Ascending aorta (tissue), 2 donors: ENCODE measurements at regions not wholly inside any gene's neighbourhood (a gene's known extent, or its start where the extent isn't known, plus 50 kb on each side); places are given as distances from the start of the nearest gene placed in this dataset.

ENCODE experiments used
- DNase-seq, 2 donors: peaks; one replicate each; pipeline ENCODE4 v3.0.0-alpha.2; 2019; ENCODE audit warnings: low spot score in 2 of 2
- H3K27ac ChIP-seq, 2 donors: fragments of 200-600 bp; sonication (generic); one replicate each; pipeline ENCODE4 v1.5.1; 2016 to 2017; ENCODE audit warnings: mild to moderate bottlenecking in 1 of 2
- H3K27me3 ChIP-seq: fragments of 200-600 bp; sonication (generic); one replicate; pipeline ENCODE4 v1.5.1; 2017
- H3K36me3 ChIP-seq, 2 donors: fragments of 200-600 bp; sonication (generic); one replicate each; pipeline ENCODE4 v1.5.1; 2016
- H3K4me1 ChIP-seq, 2 donors: fragments of 200-600 bp; sonication (generic); one replicate each; pipeline ENCODE4 v1.5.1; 2016 to 2017; ENCODE audit warnings: mild to moderate bottlenecking in 1 of 2
- H3K4me3 ChIP-seq, 2 donors: fragments of 200-600 bp; sonication (generic); one replicate each; pipeline ENCODE4 v1.5.1; 2016 to 2017; ENCODE audit warnings: mild to moderate bottlenecking in 1 of 2
- H3K9me3 ChIP-seq, 2 donors: fragments of 200-600 bp; sonication (generic); one replicate each; pipeline ENCODE4 v1.5.1; 2016
- intact Hi-C: fragments of 100-400 bp; cut with DNase I; formaldehyde crosslinking; loops from one replicate; pipeline ENCODE4 v1.15.1; 2023
- TF ChIP-seq, protein P1 (sequence below), 3 experiments: fragments of 200-600 bp in 2 of 3; fragments of 450-650 bp in 1 of 3; sonication (generic) in 2 of 3; IDR thresholded peaks; one replicate each; pipeline ENCODE4 v1.5.1; 2016 to 2019; ENCODE audit warnings: antibody characterized with exemption in 3 of 3, mild to moderate bottlenecking in 1 of 3, moderate library complexity in 1 of 3

DNA sequence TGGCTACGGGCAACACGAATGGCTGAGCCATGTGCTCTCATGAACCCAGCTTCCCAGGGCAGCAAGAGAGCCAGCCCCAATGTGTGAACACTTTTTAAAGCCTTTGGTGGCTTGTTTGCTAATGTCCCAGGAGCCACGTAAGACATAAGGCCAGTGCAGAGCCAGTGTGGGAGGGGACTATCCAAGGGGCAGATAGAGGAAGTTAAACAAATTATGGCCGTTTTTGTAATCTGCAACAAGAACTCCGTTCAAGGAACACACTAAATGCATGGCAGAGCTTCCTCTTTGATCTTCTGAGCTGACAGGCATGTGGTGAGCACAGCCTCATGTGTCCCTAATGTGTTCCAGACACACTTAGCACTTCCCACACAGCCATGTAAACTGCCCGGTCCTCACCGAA lies 133.3 kb downstream of the TEX36 start:
- no peak overlapping the region for H3K27ac ChIP-seq
- DNase-seq = no peak
- intact Hi-C loops = no loop called here
- peaks cover 0 to 3% of the 10 kb centered on the region in 2 donors for H3K9me3 ChIP-seq
- H3K4me3 ChIP-seq = no peak overlapping the region
- TF ChIP-seq, protein P1, sequence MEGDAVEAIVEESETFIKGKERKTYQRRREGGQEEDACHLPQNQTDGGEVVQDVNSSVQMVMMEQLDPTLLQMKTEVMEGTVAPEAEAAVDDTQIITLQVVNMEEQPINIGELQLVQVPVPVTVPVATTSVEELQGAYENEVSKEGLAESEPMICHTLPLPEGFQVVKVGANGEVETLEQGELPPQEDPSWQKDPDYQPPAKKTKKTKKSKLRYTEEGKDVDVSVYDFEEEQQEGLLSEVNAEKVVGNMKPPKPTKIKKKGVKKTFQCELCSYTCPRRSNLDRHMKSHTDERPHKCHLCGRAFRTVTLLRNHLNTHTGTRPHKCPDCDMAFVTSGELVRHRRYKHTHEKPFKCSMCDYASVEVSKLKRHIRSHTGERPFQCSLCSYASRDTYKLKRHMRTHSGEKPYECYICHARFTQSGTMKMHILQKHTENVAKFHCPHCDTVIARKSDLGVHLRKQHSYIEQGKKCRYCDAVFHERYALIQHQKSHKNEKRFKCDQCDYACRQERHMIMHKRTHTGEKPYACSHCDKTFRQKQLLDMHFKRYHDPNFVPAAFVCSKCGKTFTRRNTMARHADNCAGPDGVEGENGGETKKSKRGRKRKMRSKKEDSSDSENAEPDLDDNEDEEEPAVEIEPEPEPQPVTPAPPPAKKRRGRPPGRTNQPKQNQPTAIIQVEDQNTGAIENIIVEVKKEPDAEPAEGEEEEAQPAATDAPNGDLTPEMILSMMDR (IDR thresholded peaks at IDR 0.05) = no peak
- H3K36me3 ChIP-seq = no peaks in the 10 kb centered on the region
- no peaks in the 10 kb centered on the region for H3K4me1 ChIP-seq
- H3K27me3 ChIP-seq = no peaks in the 10 kb centered on the region

DNA sequence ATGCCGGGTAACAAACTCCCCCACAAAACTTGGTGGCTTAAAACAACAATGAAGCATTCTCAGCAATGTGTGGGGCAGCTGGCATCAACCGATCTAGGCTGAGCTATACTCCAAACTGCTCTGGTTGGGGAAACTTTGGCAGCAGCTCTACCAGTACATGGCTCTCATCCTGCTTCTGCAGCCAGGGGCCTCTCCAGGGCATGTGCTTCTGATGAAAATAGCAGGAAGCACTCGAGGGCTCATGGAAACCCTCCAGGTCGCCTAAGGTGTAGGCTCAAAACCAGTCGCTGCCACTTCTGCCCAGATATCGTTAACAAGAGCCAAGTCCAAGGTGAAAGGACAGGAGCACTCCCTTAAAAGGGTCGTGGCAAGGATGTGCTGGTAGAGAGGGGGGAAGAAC lies 134.1 kb downstream of the TEX36 start:
- Histone ChIP-seq H3K27ac (no peak overlapping the region), H3K4me1 (no peaks in the 10 kb centered on the region), H3K4me3 (no peak overlapping the region), H3K9me3 (peaks cover 0 to 3% of the 10 kb centered on the region in 2 donors), H3K27me3 (no peaks in the 10 kb centered on the region), H3K36me3 (no peaks in the 10 kb centered on the region)
- no peak for DNase-seq
- TF ChIP-seq, protein P1 (IDR thresholded peaks at IDR 0.05) = no peak
- intact Hi-C loops = no loop called here

DNA sequence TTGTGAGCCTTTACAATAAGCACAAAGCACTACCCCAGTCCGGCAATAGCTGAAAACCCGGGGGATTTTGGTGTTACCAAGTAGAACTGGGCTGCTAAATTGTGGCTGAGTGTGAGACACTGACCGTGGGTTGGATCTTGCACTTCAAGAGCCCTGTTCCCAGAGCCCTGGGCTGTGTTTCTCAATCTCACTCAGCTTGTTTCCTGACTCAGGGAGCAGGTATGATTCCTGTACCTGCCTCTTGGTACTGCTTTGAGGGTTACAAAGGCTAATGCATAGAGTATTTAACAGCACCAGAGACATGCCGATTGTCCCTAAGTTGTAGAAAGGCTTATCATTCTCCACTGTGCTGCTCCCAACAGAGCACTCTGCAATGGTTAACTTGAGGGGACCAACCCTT lies 134.6 kb downstream of the TEX36 start:
- TF ChIP-seq, protein P1 (IDR thresholded peaks at IDR 0.05) = no peak
- intact Hi-C loops = no loop called here
- DNase-seq = no peak
- no peaks in the 10 kb centered on the region for H3K4me1 ChIP-seq
- no peaks in the 10 kb centered on the region for H3K36me3 ChIP-seq
- no peak overlapping the region for H3K27ac ChIP-seq
- H3K27me3 ChIP-seq = no peaks in the 10 kb centered on the region
- peaks cover 0 to 3% of the 10 kb centered on the region in 2 donors for H3K9me3 ChIP-seq
- no peak overlapping the region for H3K4me3 ChIP-seq

DNA sequence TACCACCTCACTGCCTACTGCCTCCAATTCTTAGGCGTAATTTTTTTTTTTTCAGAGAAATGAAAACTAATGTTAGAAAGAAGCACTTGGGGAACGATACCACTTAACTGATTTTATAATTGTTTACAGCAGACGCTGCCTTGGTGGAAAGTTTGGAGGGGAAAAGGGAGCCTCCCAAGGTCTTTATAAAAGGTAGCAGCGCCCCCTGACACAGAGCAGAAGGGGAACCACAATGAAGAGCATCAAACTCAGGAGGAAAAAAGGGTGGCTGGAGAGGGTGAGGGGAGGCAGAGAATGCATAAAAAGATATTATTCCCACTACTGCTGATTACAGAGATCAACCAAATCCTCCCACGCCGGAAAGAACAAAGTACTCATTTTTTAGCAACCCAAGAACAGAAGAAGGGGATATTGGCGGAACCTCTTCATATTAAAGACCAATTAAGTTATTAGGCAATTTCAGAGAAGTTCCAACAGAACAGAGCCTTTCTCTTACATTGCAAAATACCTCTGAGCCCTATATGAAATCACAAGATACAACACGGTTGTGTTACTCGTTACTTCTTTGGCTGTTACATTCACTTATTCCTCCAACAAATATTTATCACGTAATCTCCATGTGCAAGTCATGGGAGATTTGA lies 135.8 kb downstream of the TEX36 start:
- Histone ChIP-seq H3K4me1 (no peaks in the 10 kb centered on the region), H3K4me3 (no peak overlapping the region), H3K36me3 (no peaks in the 10 kb centered on the region), H3K27ac (no peak overlapping the region), H3K27me3 (no peaks in the 10 kb centered on the region), H3K9me3 (no peaks in the 10 kb centered on the region)
- no peak for DNase-seq
- intact Hi-C loops = no loop called here
- TF ChIP-seq, protein P1 (IDR thresholded peaks at IDR 0.05) = no peak

DNA sequence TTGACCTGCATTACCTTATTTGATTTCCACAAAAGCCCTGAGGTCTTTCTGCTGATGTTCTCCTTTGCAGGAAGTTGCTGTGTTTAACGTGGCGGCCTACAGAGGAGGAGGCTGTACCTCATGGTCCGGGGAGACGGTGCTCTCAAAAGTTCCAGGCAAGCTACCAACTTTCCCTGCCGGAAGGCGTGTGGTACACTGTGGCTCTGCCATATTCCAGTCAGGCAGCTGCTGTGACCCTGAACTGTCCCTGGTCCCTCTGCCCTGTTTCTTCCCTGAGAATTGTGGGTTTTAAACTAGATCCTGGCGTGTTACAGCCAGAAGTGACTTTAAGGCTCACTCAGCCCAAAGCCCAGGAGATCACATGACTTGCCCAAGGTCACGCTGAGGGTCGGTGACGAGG lies 139.2 kb downstream of the TEX36 start:
- H3K9me3 ChIP-seq = no peaks in the 10 kb centered on the region
- H3K4me1 ChIP-seq = no peaks in the 10 kb centered on the region
- no peaks in the 10 kb centered on the region for H3K36me3 ChIP-seq
- intact Hi-C loops = no loop called here
- no peak overlapping the region for H3K27ac ChIP-seq
- no peak for DNase-seq
- TF ChIP-seq, protein P1 (IDR thresholded peaks at IDR 0.05) = no peak
- no peaks in the 10 kb centered on the region for H3K27me3 ChIP-seq
- H3K4me3 ChIP-seq = no peak overlapping the region
